Activated naive CD4-positive, alpha-beta T cell treated with anti-CD3 and anti-CD28 coated beads, Interleukin-2, amount 50 U/mL, for 24 hours (primary cell): ENCODE measurements at regions not wholly inside any gene's neighbourhood (a gene's known extent, or its start where the extent isn't known, plus 50 kb on each side); places are given as distances from the start of the nearest gene placed in this dataset.

Source experiments
- H3K27ac Mint-ChIP-seq: one replicate; pipeline ENCODE4 v1.8.0; 2021; ENCODE audit warnings: mild to moderate bottlenecking, mixed read lengths
- H3K27me3 Mint-ChIP-seq: one replicate; pipeline ENCODE4 v1.8.0; 2021; ENCODE audit warnings: mixed read lengths
- H3K36me3 Mint-ChIP-seq: one replicate; pipeline ENCODE4 v1.8.0; 2021; ENCODE audit warnings: mixed read lengths
- H3K4me1 Mint-ChIP-seq: one replicate; pipeline ENCODE4 v1.8.0; 2021; ENCODE audit warnings: mixed read lengths
- H3K4me3 Mint-ChIP-seq: one replicate; pipeline ENCODE4 v1.8.0; 2021; ENCODE audit warnings: mild to moderate bottlenecking, mixed read lengths
- H3K9me3 Mint-ChIP-seq: one replicate; pipeline ENCODE4 v1.8.0; 2021; ENCODE audit warnings: mixed read lengths

GRCh38 chr10:128525444-128525843 lies 399.2 kb upstream of the MKI67 start:
- Mint-ChIP-seq H3K4me3 (no peak overlapping the region), H3K9me3 (no peaks in the 10 kb centered on the region), H3K4me1 (no peaks in the 10 kb centered on the region), H3K27me3 (peaks cover 3% of the 10 kb centered on the region), H3K27ac (no peak overlapping the region), H3K36me3 (no peaks in the 10 kb centered on the region)

GRCh38 chr10:128525936-128526335 lies 399.7 kb upstream of the MKI67 start:
- Mint-ChIP-seq H3K27me3 (peaks cover 3% of the 10 kb centered on the region), H3K4me3 (no peak overlapping the region), H3K27ac (no peak overlapping the region), H3K36me3 (no peaks in the 10 kb centered on the region), H3K9me3 (no peaks in the 10 kb centered on the region), H3K4me1 (no peaks in the 10 kb centered on the region)

GRCh38 chr10:128526791-128527375 lies 400.7 kb upstream of the MKI67 start:
- H3K36me3 Mint-ChIP-seq = no peaks in the 10 kb centered on the region
- H3K27me3 Mint-ChIP-seq = peaks cover 4% of the 10 kb centered on the region
- H3K4me3 Mint-ChIP-seq = no peak overlapping the region
- H3K27ac Mint-ChIP-seq = no peak overlapping the region
- H3K9me3 Mint-ChIP-seq = no peaks in the 10 kb centered on the region
- H3K4me1 Mint-ChIP-seq = no peaks in the 10 kb centered on the region

GRCh38 chr10:128527711-128528110 lies 401.5 kb upstream of the MKI67 start:
- no peak overlapping the region for H3K4me3 Mint-ChIP-seq
- no peaks in the 10 kb centered on the region for H3K4me1 Mint-ChIP-seq
- no peaks in the 10 kb centered on the region for H3K36me3 Mint-ChIP-seq
- no peaks in the 10 kb centered on the region for H3K9me3 Mint-ChIP-seq
- peaks cover 4% of the 10 kb centered on the region for H3K27me3 Mint-ChIP-seq
- no peak overlapping the region for H3K27ac Mint-ChIP-seq

- Mint-ChIP-seq H3K4me1 (no peaks in the 10 kb centered on the region), H3K27ac (no peak overlapping the region), H3K4me3 (no peak overlapping the region), H3K36me3 (no peaks in the 10 kb centered on the region), H3K27me3 (peaks cover 6% of the 10 kb centered on the region), H3K9me3 (no peaks in the 10 kb centered on the region)
Measured at GRCh38 chr10:128528167-128528566, 401.9 kb upstream of the MKI67 start.

- Mint-ChIP-seq H3K27me3 (peaks cover 8% of the 10 kb centered on the region), H3K4me3 (no peak overlapping the region), H3K9me3 (no peaks in the 10 kb centered on the region), H3K4me1 (no peaks in the 10 kb centered on the region), H3K36me3 (no peaks in the 10 kb centered on the region), H3K27ac (no peak overlapping the region)
Measured at GRCh38 chr10:128528781-128529180, 402.6 kb upstream of the MKI67 start.

GRCh38 chr10:128529225-128529624 lies 403.0 kb upstream of the MKI67 start:
- no peak overlapping the region for H3K27ac Mint-ChIP-seq
- H3K4me1 Mint-ChIP-seq = no peaks in the 10 kb centered on the region
- peaks cover 8% of the 10 kb centered on the region for H3K27me3 Mint-ChIP-seq
- H3K9me3 Mint-ChIP-seq = no peaks in the 10 kb centered on the region
- no peaks in the 10 kb centered on the region for H3K36me3 Mint-ChIP-seq
- no peak overlapping the region for H3K4me3 Mint-ChIP-seq

GRCh38 chr10:128530301-128530700 lies 404.1 kb upstream of the MKI67 start:
- peaks cover 9% of the 10 kb centered on the region for H3K27me3 Mint-ChIP-seq
- H3K36me3 Mint-ChIP-seq = no peaks in the 10 kb centered on the region
- H3K27ac Mint-ChIP-seq = no peak overlapping the region
- H3K4me3 Mint-ChIP-seq = no peak overlapping the region
- no peaks in the 10 kb centered on the region for H3K4me1 Mint-ChIP-seq
- no peaks in the 10 kb centered on the region for H3K9me3 Mint-ChIP-seq

GRCh38 chr10:128530946-128531345 lies 404.7 kb upstream of the MKI67 start:
- H3K4me3 Mint-ChIP-seq = no peak overlapping the region
- H3K9me3 Mint-ChIP-seq = no peaks in the 10 kb centered on the region
- H3K27ac Mint-ChIP-seq = no peak overlapping the region
- no peaks in the 10 kb centered on the region for H3K4me1 Mint-ChIP-seq
- H3K36me3 Mint-ChIP-seq = no peaks in the 10 kb centered on the region
- peaks cover 9% of the 10 kb centered on the region for H3K27me3 Mint-ChIP-seq

- H3K4me1 Mint-ChIP-seq = no peaks in the 10 kb centered on the region
- H3K27me3 Mint-ChIP-seq = peaks cover 23% of the 10 kb centered on the region
- H3K4me3 Mint-ChIP-seq = no peak overlapping the region
- no peaks in the 10 kb centered on the region for H3K36me3 Mint-ChIP-seq
- no peaks in the 10 kb centered on the region for H3K9me3 Mint-ChIP-seq
- H3K27ac Mint-ChIP-seq = no peak overlapping the region
Measured at GRCh38 chr10:128534686-128535085, 408.5 kb upstream of the MKI67 start.

- Mint-ChIP-seq H3K9me3 (no peaks in the 10 kb centered on the region), H3K36me3 (no peaks in the 10 kb centered on the region), H3K27ac (no peak overlapping the region), H3K4me1 (no peaks in the 10 kb centered on the region), H3K27me3 (peaks cover 25% of the 10 kb centered on the region), H3K4me3 (no peak overlapping the region)
Measured at GRCh38 chr10:128536259-128536658, 410.0 kb upstream of the MKI67 start.

- no peaks in the 10 kb centered on the region for H3K36me3 Mint-ChIP-seq
- H3K27me3 Mint-ChIP-seq = peaks cover 31% of the 10 kb centered on the region
- no peaks in the 10 kb centered on the region for H3K9me3 Mint-ChIP-seq
- no peak overlapping the region for H3K27ac Mint-ChIP-seq
- no peaks in the 10 kb centered on the region for H3K4me1 Mint-ChIP-seq
- no peak overlapping the region for H3K4me3 Mint-ChIP-seq
Measured at GRCh38 chr10:128537834-128538330, 411.7 kb upstream of the MKI67 start.

- H3K4me3 Mint-ChIP-seq = no peak overlapping the region
- no peaks in the 10 kb centered on the region for H3K9me3 Mint-ChIP-seq
- H3K27ac Mint-ChIP-seq = no peak overlapping the region
- H3K4me1 Mint-ChIP-seq = no peaks in the 10 kb centered on the region
- peaks cover 29% of the 10 kb centered on the region for H3K27me3 Mint-ChIP-seq
- no peaks in the 10 kb centered on the region for H3K36me3 Mint-ChIP-seq
Measured at GRCh38 chr10:128538671-128539070, 412.4 kb upstream of the MKI67 start.

GRCh38 chr10:128539510-128540127 lies 413.4 kb upstream of the MKI67 start:
- no peak overlapping the region for H3K27ac Mint-ChIP-seq
- no peaks in the 10 kb centered on the region for H3K36me3 Mint-ChIP-seq
- H3K9me3 Mint-ChIP-seq = no peaks in the 10 kb centered on the region
- H3K27me3 Mint-ChIP-seq = peaks cover 28% of the 10 kb centered on the region
- no peaks in the 10 kb centered on the region for H3K4me1 Mint-ChIP-seq
- H3K4me3 Mint-ChIP-seq = no peak overlapping the region

- Mint-ChIP-seq H3K27me3 (peaks cover 28% of the 10 kb centered on the region), H3K4me3 (no peak overlapping the region), H3K4me1 (no peaks in the 10 kb centered on the region), H3K9me3 (no peaks in the 10 kb centered on the region), H3K36me3 (no peaks in the 10 kb centered on the region), H3K27ac (no peak overlapping the region)
Measured at GRCh38 chr10:128540128-128540762, 414.0 kb upstream of the MKI67 start.
